GM18505 (cell line): ENCODE measurements at regions not wholly inside any gene's neighbourhood (a gene's known extent, or its start where the extent isn't known, plus 50 kb on each side); places are given as distances from the start of the nearest gene placed in this dataset.
"Not testable (repeated sequence)": the region's sequence is repeated elsewhere in the genome, so short reads cannot be mapped to it uniquely, and the experiment has no call there.

Source experiments
- ATAC-seq: cut with Tn5 transposase; IDR thresholded peaks from one replicate; pipeline ENCODE4 v1.9.1; 2021; ENCODE audit not compliant: unreplicated experiment
- POLR2A ChIP-seq: IDR thresholded peaks from 4 replicates; pipeline ENCODE4 v1.6.1; 2011; ENCODE audit warnings: borderline replicate concordance; ENCODE audit not compliant: insufficient read depth, insufficient read length; ENCODE audit errors: extremely low read depth

DNA sequence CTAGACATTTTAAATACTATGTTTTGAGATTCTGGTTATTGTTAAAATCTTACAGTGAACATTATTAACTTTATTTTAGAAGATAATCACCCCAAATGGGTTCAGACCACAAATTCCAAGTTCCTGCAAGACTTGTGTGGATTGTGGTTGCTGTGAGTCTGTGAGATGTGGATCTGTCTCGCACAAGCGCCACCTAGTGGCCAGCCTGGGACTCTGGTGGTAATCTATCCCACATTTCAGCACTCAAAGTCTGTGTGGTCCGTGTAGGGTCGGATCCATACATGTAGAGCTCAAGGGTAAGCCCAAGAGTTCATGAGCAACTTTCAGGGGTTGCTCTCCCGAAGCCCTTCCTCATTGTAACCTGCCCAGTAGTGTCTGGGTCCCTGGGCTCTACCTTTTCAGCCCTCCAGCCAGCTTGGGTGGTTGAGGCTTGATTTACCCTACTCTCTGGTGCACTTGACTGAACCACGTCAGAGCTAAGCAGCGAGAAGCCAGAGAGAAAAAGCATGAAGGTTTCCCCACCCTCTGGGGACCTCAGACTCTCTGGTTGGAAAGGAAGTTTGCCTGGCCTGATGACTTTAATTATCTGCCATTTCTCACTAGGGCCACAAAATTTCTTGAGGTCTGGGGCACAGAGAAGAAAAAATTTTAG lies 129.2 kb downstream of the ARHGAP11B start:
- ATAC-seq: not testable (repeated sequence)

DNA sequence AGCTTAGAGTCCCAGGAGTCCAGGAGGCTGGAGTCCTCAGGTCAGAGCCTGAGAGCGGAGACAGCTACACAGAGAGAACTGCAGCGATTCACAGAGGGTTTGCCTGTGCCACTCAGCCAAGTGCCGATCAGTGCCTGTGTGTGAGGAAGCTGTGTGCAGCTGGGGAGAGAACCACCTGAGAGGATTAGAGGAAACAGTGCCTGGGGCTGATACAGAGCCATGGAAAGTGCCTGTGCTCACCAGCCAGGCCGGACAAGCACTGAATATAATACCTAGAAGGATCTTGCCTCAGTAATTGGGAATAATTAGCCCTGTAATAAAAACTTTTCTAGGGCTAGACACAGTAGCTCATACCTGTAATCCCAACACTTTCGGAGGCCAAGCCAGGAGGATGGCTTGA lies 134.7 kb downstream of the ARHGAP11B start:
- ATAC-seq: not testable (repeated sequence)

DNA sequence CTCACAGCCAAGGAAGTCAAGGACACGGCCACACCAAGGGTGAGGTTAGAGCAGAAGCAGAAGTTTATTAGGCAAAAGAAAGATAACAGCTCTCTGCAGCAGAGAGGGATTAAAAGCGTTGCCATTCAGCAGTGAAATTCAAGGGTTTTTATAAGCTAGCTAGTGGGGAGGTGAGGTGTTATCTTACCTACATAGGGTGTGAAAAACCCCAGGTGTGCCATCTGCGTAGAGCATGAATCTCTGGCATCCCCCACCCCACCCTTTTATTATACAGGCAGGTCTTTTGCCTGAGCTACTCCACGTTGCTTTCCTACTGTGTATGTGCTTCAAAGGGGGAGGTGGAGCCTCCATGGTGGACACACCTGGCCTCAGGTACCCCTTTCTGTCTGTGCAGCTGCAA lies 135.4 kb downstream of the ARHGAP11B start:
- ATAC-seq: not testable (repeated sequence)

DNA sequence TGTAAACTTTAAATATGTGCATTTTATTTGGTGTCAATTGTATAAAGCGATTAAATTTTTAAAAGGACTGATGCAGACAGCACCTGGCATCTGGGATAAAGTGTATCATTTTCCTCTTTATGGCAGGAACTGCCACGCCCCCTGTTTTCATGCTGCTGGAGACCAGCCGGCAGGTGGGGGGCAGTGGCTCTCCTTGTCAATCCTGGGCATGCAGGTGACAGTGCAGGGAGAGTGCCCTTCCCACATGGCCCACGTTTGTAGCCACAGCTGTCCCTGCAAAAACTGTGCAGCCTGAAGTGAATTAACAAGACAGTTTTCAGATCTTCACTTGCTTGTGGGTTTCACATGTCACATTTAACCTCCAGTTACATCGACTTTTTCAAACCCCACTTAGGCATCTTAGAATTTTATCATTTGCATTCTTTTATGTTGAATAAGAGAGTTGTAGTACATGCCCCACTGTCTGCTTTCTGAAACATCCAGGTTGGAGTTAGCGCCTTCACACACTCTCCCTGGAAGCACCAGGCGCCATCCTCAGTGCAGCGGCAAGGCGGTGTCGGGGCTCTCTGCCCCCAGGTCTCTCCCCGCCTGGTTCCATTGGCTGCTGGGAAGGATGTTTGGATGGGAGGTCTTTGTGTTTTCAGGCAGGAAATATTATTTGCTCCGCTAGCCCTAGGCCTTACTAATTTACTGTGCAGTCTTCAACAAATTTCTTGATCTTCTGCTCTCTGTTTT lies 134.2 kb upstream of the FAN1 start:
- not testable (repeated sequence) for ATAC-seq

DNA sequence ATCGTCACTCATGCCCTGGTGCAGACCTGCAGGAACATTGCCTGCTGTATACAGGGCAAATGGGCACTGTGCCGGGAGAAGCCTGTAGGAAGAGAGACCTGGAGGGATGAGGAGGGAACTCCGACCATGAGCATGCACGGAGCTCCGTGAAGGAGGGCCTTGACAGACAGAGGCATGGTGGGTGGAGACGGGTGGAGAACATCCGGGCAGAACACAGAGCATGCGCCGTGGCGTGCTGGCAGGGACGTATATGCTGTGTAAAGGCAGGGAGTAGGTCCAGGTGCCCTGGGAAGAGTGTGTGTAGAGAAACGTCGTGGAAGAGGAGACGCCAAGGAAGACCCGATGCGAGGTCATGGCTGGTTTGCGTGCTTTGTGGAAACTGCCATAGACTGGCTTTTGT lies 133.0 kb upstream of the FAN1 start:
- no peak for TF ChIP-seq POLR2A
- ATAC-seq: no peak

DNA sequence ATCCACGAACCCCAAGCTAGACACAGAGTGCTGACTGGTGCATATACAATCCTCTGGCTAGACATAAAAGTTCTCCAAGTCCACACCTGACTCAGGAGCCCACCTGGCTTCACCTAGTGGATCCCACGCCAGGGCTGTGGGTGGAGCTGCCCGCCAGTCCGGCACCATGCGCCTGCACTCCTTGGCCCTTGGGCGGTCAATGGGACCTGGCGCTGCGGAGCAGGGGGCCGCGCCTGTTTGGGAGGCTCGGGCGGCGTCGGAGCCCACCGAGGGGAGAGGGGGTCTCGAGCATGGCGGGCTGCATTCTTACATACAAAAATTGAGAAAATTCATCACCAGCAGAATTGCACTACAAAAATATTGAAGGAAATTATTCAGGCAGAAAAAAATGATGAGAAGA lies 120.7 kb upstream of the FAN1 start:
- no peak for ATAC-seq

DNA sequence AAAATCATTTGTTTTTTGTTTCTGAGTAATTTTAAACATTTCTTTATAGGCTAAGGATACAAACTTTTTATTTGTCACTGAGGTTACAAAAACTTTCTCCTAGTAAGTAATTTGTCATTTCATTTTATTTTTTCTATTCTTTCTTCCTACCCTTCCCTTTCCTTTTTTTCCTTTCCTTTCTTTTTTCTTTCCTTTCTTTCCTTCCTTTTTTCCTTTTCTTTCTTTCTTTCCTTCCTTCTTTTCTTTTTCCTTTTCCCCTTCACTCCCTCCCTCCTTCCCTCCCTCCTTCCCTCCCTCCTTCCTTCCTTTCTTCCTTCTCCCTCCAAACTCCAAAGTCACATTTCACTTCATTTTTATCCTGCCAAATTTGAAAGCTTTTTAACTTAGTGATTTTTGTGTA lies 115.1 kb upstream of the FAN1 start:
- TF ChIP-seq POLR2A: no peak
- no peak for ATAC-seq

More for the DNA sequence above, 120.7 kb upstream of the FAN1 start:
- no peak for TF ChIP-seq POLR2A

DNA sequence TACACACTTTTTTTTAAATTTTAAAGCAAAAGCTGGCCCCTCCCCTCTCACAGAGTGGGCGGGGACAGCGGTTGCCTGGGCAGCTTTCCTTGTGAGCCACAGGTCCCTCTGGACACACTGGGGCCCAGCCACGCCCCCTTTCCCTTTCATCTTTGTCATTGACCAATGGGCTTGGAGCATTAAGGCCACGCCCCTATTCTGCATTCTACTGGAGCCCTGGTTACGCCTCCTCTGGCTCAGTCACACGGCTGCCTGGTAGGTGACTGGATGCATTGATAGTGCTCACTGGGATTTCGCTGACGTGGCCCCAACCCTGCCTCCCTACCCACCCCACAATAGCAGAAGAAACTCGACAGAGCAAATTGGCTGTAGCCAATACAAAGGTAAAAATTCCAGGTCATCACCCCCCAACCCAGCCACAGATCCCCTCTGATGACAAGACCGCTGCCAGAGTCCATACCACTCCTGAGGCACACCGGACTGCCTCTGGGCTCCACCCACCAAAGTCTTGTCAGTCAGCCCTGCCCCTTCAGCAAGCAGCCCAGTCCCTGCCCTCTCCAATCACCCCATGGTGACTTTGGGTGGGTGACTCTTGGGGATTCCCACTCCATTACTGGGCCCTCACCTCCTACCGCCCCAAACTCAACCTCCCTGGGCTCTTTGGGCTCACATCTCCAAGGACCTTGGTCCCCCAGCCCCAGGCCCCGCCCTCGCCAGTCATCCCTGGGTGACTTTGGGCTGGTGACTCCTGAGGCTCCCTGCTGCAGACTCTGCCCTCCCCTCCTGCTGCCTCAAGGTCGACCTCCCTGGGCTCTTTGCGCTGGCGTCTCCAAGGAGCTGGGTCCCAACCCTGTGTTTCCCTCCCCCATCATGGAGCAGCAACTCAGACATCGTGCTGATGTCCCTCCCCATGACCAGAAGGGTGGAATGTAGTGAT lies 112.2 kb upstream of the FAN1 start:
- no peak for ATAC-seq
- no peak for TF ChIP-seq POLR2A

DNA sequence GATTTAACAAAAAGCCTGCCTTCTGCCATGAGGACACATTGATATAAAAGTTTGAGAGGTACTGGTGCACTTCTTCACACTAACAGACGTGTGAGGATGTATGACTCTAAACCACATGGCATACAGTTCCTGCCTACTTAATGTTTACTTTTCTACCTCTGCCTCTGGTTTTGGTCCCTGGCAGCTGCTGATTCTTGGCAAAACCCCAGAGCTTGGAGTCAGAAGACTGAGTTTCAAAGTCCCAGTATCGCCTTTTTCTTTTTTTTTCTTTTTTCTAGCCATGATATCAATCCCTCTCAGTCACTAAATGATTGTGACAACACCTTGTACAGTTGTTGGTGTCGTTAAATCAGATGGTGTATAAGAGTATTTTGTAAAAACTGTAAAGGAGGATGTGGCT lies 110.9 kb upstream of the FAN1 start:
- not testable (repeated sequence) for ATAC-seq

DNA sequence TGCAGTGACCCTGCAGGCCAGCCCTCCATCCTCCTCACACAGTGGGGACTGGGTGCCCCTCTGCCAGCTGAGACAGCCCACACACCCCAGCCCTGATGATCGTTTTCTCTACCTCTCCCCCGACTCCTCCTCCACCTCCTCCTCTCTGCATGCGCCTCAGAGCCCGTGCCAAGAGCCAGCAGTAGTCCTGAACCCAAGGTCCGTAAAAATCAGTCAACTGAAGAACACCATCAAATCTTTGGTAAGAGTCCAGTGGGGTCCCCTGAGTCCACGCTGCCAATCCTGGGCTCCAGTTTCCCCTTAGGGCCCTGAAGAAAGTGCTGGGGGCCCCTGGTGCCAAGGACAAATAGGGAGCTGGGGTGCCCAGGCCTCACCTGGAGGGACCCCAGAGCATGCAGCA lies 109.3 kb upstream of the FAN1 start:
- no peak for TF ChIP-seq POLR2A
- no peak for ATAC-seq

DNA sequence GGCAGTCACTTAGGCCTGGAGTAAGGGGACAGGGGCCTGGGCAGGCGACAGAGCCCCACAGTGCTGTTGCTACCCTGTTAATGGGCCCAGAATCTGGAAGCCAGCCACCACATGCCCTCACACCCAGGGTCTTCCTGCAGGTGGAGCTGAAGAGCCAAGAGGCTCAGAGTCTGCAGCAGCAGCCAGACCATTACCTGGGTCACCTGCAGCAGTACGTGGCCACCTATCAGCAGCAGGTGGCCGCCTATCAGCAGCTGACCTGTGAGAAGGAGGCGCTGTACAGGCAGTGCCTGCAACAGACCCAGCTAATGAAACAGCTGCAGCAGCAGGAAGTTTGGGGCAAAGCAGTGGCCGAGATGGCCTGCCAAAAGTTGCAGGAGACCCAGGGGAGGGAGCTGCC lies 104.2 kb upstream of the FAN1 start:
- not testable (repeated sequence) for ATAC-seq

DNA sequence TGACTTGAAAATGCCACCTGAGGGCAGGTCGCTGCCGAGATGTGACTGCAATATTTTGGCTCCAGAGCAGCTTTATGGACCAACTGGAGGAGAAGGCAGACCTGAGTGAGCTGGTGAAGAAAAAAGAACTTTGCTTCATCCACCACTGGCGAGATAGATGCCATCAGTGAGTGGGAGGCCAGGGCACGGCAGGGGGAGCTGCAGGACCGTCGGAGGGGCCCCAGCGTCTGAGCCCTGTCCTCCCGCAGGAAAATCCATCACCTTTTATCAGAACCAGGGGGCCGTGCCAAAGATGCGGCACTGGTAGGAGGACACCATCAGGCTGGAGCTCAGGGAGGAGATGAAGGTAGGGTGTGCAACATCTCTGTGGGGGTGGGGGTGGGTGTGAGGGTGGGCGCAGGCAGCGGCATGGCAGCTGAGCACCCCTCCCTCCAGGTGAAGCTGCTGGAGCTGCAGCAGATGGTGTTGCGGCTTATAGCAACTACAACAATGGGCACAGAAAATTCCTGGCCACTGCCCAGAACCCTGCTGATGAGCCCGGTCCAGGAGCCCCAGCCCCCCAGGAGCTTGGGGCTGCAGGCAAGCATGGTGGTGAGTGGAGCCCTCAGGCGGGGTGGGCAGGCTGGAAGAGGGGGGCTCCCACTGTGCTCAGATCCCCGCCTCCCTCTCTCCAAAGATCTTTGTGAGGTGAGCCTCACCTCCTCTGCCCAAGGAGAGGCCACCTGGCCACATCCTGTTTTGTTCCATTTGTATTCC lies 102.4 kb upstream of the FAN1 start:
- not testable (repeated sequence) for ATAC-seq

DNA sequence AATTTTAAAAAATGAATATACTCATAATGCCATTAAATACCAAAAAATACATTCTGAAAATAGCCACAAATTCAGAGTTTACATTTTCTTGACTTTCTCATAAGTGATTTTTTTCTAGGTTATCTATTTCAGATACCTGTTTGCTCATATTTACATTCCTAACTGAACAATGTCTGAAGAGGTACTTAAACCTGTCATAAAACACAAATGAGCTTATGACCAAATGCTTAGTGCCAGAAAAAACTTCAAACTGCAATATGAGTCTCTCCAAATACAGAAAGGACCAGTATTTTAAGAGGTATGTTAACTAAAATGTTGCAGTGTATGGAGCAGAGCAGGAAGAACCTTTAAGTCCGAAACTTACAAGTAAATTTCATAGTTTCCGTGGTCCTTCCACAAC lies 101.7 kb upstream of the FAN1 start:
- ATAC-seq: not testable (repeated sequence)

DNA sequence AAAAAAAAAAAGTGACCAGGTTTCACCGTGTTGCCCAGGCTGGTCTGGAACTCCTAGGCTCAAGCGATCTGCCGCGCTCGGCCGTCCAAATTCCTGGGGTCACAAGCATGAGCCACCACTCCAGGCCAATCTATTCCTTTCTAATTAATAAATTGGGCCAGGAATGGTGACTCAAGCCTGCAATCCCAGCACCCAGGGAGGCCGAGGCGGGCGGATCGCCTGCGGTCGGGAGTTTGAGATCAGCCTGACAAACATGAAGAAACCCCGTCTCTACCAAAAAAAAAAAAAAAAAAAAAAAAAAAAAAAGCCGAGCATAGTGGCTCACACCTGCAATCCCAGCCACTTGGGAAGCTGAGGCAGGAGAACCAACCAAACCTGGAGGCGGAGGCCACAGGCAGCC lies 100.0 kb upstream of the FAN1 start:
- not testable (repeated sequence) for ATAC-seq
